ENCODE measurements at regions not wholly inside any gene's neighbourhood (a gene's known extent, or its start where the extent isn't known, plus 50 kb on each side); places are given as distances from the start of the nearest gene placed in this dataset.

DNA sequence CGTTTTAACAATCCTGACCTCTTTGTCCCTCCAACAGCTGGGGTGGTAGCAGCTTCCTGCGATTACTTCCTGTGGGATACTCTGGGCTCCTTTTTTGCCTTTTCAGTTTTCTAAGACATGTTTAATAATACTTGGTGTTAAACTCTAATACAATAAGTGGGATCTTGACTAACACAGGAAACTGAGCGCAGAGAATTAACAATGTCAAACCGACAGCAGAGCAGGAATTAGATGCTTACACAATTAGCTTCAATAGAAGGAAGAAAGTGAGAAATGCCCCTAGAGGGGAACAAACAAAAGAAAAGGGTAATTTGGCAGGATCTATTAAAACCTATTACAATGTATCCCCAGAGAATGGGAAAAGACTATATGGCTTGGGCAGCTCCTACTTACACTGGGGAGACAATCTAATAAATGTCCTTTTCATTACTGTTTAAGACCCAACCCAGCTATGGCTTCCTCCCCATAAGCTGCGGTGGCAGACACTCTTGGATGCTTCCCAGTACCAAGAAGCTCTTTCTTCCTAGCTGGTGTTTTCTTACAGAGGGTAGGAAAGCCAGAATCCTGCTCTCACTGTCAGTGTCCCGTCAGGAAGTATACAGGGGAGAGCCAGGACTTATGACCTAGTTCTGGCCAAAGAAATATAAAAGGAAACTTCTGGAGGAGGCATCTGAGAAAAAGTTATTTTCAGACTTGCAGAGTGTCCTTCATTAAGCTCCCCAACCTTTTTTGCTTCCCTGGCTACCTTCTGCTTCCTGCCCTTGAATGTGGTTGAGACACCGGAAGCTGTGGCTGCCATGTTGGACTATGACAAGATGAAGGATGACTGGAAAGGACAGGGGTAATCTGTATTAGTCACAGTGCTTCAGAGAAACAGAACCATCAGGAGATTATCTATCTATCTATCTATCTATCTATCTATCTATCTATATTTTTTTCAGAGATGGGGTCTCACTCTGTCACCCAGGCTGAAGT lies 194.1 kb upstream of the KBTBD8 start:
- no peak overlapping the region for H3K9ac ChIP-seq (ENCODE audit: low read length)
- no peaks in the 10 kb centered on the region for H3K9me3 ChIP-seq (replicated peaks; ENCODE audit: insufficient read depth, low read length)
- no peak for DNase-seq
- no peak overlapping the region for H3K4me3 ChIP-seq (ENCODE audit: low read length)
- H4K20me1 ChIP-seq (ENCODE audit: insufficient read depth, low read length), result no peaks in the 10 kb centered on the region
- H3K36me3 ChIP-seq (replicated peaks; ENCODE audit: insufficient read depth, low read length), result no peaks in the 10 kb centered on the region
- H3K79me2 ChIP-seq (ENCODE audit: low read length), result no peaks in the 10 kb centered on the region
- TF ChIP-seq EZH2phosphoT487 (IDR thresholded peaks at IDR 0.05; ENCODE audit: low read length), result no peak
- TF ChIP-seq, protein P1, sequence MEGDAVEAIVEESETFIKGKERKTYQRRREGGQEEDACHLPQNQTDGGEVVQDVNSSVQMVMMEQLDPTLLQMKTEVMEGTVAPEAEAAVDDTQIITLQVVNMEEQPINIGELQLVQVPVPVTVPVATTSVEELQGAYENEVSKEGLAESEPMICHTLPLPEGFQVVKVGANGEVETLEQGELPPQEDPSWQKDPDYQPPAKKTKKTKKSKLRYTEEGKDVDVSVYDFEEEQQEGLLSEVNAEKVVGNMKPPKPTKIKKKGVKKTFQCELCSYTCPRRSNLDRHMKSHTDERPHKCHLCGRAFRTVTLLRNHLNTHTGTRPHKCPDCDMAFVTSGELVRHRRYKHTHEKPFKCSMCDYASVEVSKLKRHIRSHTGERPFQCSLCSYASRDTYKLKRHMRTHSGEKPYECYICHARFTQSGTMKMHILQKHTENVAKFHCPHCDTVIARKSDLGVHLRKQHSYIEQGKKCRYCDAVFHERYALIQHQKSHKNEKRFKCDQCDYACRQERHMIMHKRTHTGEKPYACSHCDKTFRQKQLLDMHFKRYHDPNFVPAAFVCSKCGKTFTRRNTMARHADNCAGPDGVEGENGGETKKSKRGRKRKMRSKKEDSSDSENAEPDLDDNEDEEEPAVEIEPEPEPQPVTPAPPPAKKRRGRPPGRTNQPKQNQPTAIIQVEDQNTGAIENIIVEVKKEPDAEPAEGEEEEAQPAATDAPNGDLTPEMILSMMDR (IDR thresholded peaks at IDR 0.05; ENCODE audit: low read length), result no peak
- no peak for TF ChIP-seq EZH2 (optimal IDR thresholded peaks at IDR 0.05; ENCODE audit: low read depth, low read length)
- H3K4me2 ChIP-seq (ENCODE audit: low read depth, low read length), result no peak overlapping the region
- no peaks in the 10 kb centered on the region for H3F3A ChIP-seq (ENCODE audit: insufficient read depth, low read length)
- no peak overlapping the region for H3K27ac ChIP-seq (ENCODE audit: low read length)
- no peak overlapping the region for H2AFZ ChIP-seq (ENCODE audit: low read length)
- H3K27me3 ChIP-seq (replicated peaks; ENCODE audit: insufficient read depth, low read length), result no peaks in the 10 kb centered on the region
- no peaks in the 10 kb centered on the region for H3K9me2 ChIP-seq (replicated peaks; ENCODE audit: insufficient read depth, low read length)
- H3K4me1 ChIP-seq (ENCODE audit: low read length), result no peaks in the 10 kb centered on the region

DNA sequence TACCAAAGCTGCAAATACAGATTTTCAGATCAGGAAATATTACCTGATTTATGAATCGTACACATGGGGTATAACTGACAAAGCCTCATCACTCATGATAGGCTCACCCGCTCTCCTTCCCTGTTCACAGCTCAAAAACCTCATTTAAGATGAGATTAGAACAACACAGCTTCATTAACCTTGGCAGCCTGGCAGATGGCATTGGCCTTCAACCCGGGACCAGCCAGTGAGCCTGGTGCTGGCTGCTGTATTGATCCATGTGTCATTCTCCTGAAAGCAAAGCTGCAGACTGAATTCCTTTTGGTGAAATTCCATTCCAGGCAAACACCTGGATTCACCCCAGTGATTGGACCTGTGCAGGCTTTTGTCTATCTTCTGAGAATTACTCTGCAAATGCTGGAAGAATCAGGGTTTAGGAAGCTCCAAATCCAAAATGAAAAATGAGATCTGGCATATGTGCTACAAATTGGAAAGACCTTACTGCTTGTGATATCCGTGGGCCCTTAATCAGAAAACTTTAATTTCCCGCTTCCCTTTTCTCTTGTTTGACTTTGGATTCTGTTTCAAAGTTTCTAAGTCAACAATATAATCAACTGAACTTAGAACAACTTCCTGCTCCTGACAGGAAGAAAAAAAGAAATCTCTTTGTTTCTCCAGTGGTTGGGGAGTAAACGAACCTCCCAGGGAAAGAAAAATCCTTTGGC lies 189.1 kb upstream of the KBTBD8 start:
- Histone ChIP-seq H3F3A (ENCODE audit: insufficient read depth, low read length) (no peaks in the 10 kb centered on the region), H4K20me1 (ENCODE audit: insufficient read depth, low read length) (no peaks in the 10 kb centered on the region), H3K9me3 (replicated peaks; ENCODE audit: insufficient read depth, low read length) (no peaks in the 10 kb centered on the region), H3K4me2 (ENCODE audit: low read depth, low read length) (no peak overlapping the region), H3K4me3 (ENCODE audit: low read length) (no peak overlapping the region), H2AFZ (ENCODE audit: low read length) (no peak overlapping the region), H3K9me2 (replicated peaks; ENCODE audit: insufficient read depth, low read length) (no peaks in the 10 kb centered on the region), H3K4me1 (ENCODE audit: low read length) (no peaks in the 10 kb centered on the region), H3K27ac (ENCODE audit: low read length) (no peak overlapping the region), H3K9ac (ENCODE audit: low read length) (no peak overlapping the region), H3K79me2 (ENCODE audit: low read length) (no peaks in the 10 kb centered on the region), H3K36me3 (replicated peaks; ENCODE audit: insufficient read depth, low read length) (no peaks in the 10 kb centered on the region), H3K27me3 (replicated peaks; ENCODE audit: insufficient read depth, low read length) (no peaks in the 10 kb centered on the region)
- no peak for DNase-seq
- no peak for TF ChIP-seq EZH2phosphoT487 (IDR thresholded peaks at IDR 0.05; ENCODE audit: low read length)
- no peak for TF ChIP-seq EZH2 (optimal IDR thresholded peaks at IDR 0.05; ENCODE audit: low read depth, low read length)
- TF ChIP-seq, protein P1 (IDR thresholded peaks at IDR 0.05; ENCODE audit: low read length), result no peak

DNA sequence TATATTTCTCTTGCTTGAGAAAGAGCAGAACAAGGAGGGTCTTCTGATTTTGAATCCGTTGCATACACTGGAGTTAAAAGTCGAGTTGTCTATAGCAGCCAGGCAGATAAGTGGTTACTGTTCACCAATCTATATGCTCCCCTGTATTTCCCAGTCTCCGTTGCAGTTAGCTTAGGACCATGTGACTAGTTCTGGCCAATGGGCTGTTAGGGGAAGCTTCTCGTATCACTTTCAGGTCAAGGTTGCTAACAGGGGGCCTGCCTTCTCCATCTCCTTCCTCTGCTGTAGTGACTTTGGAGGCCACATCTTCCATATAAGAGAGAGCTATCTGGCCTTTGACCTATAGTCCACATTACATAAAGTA lies 188.5 kb upstream of the KBTBD8 start:
- no peak overlapping the region for H2AFZ ChIP-seq (ENCODE audit: low read length)
- H3K27ac ChIP-seq (ENCODE audit: low read length), result no peak overlapping the region
- no peak overlapping the region for H3K4me3 ChIP-seq (ENCODE audit: low read length)
- no peaks in the 10 kb centered on the region for H3K79me2 ChIP-seq (ENCODE audit: low read length)
- H3K9me2 ChIP-seq (replicated peaks; ENCODE audit: insufficient read depth, low read length), result no peaks in the 10 kb centered on the region
- TF ChIP-seq EZH2 (optimal IDR thresholded peaks at IDR 0.05; ENCODE audit: low read depth, low read length), result no peak
- no peaks in the 10 kb centered on the region for H3K9me3 ChIP-seq (replicated peaks; ENCODE audit: insufficient read depth, low read length)
- no peaks in the 10 kb centered on the region for H4K20me1 ChIP-seq (ENCODE audit: insufficient read depth, low read length)
- no peak overlapping the region for H3K9ac ChIP-seq (ENCODE audit: low read length)
- H3K27me3 ChIP-seq (replicated peaks; ENCODE audit: insufficient read depth, low read length), result no peaks in the 10 kb centered on the region
- H3K36me3 ChIP-seq (replicated peaks; ENCODE audit: insufficient read depth, low read length), result no peaks in the 10 kb centered on the region
- H3F3A ChIP-seq (ENCODE audit: insufficient read depth, low read length), result no peaks in the 10 kb centered on the region
- H3K4me1 ChIP-seq (ENCODE audit: low read length), result no peaks in the 10 kb centered on the region
- no peak for DNase-seq
- no peak overlapping the region for H3K4me2 ChIP-seq (ENCODE audit: low read depth, low read length)
